ENCODE measurements at regions not wholly inside any gene's neighbourhood (a gene's known extent, or its start where the extent isn't known, plus 50 kb on each side); places are given as distances from the start of the nearest gene placed in this dataset.

DNA sequence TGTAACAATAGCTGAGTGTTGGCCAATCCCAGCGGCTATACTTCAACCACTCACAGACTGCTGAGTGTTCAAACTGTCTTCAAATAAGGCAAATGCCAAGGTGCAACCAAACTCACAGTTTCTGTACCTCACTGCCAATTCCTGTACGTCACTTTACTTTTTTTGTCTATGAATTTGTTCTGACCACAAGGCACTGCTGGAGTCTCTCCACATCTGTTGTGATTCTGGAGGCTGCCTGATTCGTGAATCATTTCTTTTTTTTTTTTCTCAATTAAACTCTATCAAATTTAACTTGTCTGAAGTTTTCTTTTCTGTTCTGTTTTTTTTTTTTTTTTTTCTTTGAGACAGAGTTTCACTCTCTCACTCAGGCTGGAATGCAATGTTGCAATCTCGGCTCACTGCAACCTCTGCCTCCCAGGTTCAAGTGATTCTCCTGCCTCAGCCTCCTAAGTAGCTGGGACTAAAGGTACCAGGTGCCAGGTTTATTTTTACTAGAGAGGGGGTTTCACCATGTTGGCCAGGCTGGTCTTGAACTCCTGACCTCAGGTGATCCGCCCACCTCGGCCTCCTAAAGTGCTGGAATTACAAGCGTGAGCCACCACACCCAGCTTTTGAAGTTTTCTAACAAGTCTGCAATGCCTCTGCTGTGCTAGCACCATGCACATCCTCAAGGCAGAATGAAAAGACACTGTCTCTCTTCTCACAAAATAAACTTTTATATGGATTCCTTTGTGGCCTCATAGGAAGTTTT lies 401.7 kb downstream of the IRS2 start:
- Histone ChIP-seq H3K4me1 (no peaks in the 10 kb centered on the region), H3K36me3 (no peaks in the 10 kb centered on the region), H3K4me3 (no peak overlapping the region), H3K27ac (no peak overlapping the region), H3K27me3 (no peaks in the 10 kb centered on the region), H3K9me3 (no peaks in the 10 kb centered on the region)
- intact Hi-C loops (cut with DNase I; ENCODE audit: low total_unique reads) = no loop called here
- TF ChIP-seq POLR2A (IDR thresholded peaks at IDR 0.05) = no peak
- TF ChIP-seq, protein P1, sequence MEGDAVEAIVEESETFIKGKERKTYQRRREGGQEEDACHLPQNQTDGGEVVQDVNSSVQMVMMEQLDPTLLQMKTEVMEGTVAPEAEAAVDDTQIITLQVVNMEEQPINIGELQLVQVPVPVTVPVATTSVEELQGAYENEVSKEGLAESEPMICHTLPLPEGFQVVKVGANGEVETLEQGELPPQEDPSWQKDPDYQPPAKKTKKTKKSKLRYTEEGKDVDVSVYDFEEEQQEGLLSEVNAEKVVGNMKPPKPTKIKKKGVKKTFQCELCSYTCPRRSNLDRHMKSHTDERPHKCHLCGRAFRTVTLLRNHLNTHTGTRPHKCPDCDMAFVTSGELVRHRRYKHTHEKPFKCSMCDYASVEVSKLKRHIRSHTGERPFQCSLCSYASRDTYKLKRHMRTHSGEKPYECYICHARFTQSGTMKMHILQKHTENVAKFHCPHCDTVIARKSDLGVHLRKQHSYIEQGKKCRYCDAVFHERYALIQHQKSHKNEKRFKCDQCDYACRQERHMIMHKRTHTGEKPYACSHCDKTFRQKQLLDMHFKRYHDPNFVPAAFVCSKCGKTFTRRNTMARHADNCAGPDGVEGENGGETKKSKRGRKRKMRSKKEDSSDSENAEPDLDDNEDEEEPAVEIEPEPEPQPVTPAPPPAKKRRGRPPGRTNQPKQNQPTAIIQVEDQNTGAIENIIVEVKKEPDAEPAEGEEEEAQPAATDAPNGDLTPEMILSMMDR (IDR thresholded peaks at IDR 0.05) = no peak
- no peak for DNase-seq

GRCh38 chr13:109383683-109384082 lies 402.7 kb downstream of the IRS2 start:
- H3K4me1 ChIP-seq = no peaks in the 10 kb centered on the region
- no peak for DNase-seq
- no peak overlapping the region for H3K4me3 ChIP-seq
- TF ChIP-seq, protein P1 (IDR thresholded peaks at IDR 0.05) = no peak
- no peak for TF ChIP-seq POLR2A (IDR thresholded peaks at IDR 0.05)
- intact Hi-C loops (cut with DNase I; ENCODE audit: low total_unique reads) = no loop called here
- H3K27ac ChIP-seq = no peak overlapping the region
- no peaks in the 10 kb centered on the region for H3K27me3 ChIP-seq
- no peaks in the 10 kb centered on the region for H3K36me3 ChIP-seq
- no peaks in the 10 kb centered on the region for H3K9me3 ChIP-seq

DNA sequence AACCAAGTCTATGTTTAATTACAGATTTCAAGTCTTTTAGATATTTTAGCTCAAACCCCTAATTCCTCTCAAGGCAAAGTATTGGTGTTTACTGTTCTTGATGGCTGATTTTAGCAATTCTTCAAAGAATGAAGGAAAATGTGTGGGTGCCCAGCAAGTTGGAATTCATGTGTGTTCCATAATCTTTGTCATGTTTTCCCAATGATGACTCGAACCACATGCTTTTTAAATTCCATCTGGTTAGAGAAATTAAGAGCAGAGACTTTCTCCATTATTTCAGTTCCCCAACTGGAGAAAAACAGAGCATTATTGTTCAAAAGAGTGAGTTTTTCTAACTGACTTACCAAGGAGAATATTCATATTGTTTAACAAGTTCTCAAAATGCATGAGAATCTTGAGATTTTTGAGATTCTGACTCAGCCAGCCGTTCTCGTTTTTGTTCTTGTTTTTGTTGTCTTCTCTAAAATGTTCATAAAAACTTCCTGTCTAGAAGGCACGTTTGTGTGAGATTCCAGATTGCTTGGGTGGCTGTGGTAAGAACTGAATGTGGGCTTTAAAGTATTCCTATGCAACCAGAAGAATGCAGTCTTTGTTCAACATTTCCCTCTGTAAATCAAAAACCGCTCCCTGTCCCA lies 404.7 kb downstream of the IRS2 start:
- intact Hi-C loops (cut with DNase I; ENCODE audit: low total_unique reads) = no loop called here
- Histone ChIP-seq H3K27ac (no peak overlapping the region), H3K4me3 (no peak overlapping the region), H3K27me3 (no peaks in the 10 kb centered on the region), H3K4me1 (no peaks in the 10 kb centered on the region), H3K36me3 (no peaks in the 10 kb centered on the region), H3K9me3 (no peaks in the 10 kb centered on the region)
- no peak for DNase-seq
- TF ChIP-seq, protein P1 (IDR thresholded peaks at IDR 0.05) = no peak
- TF ChIP-seq POLR2A (IDR thresholded peaks at IDR 0.05) = no peak

DNA sequence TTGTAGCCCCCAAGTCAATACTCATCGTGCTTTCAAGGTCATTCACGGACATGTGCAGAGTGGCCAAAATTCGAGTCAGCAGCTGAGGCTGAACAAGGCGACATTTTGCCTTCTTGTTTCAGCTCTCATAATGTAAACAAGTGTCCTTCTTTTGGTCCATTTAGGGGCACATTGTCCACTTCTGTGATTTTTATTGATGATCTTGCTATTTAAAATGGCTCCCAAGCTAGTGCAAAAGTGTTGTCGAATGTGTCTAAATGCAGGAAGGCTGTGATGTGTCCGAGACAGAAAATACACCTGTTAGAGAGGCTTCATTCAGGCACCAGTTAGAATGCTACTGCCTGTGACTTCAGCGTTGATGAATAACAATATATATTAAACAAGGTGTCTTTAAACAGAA lies 405.9 kb downstream of the IRS2 start:
- intact Hi-C loops (cut with DNase I; ENCODE audit: low total_unique reads) = no loop called here
- TF ChIP-seq, protein P1 (IDR thresholded peaks at IDR 0.05) = no peak
- no peak for TF ChIP-seq POLR2A (IDR thresholded peaks at IDR 0.05)
- Histone ChIP-seq H3K4me1 (no peaks in the 10 kb centered on the region), H3K27ac (no peak overlapping the region), H3K9me3 (no peaks in the 10 kb centered on the region), H3K4me3 (no peak overlapping the region), H3K27me3 (no peaks in the 10 kb centered on the region), H3K36me3 (no peaks in the 10 kb centered on the region)
- DNase-seq = no peak

DNA sequence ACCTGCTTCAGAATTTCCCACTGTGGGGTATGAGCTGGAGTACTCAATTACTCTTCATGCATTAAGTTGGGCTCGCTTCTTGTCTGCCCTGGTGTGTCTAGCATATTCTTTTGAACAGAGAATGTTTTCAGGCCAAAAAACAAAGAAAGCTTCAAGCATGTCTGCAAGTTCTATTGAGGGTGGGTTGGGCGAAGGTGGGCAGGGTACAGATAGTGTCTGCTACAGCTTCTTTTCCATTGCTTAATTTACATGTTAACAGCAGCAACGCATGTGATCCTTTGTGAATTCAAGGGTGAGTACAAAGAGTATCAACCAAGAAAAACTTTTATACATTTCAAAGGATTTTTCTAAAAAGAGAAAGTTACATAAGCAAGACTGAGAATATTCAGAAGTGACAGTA lies 406.5 kb downstream of the IRS2 start:
- TF ChIP-seq, protein P1 (IDR thresholded peaks at IDR 0.05) = no peak
- no peak for DNase-seq
- intact Hi-C loops (cut with DNase I; ENCODE audit: low total_unique reads) = no loop called here
- no peak overlapping the region for H3K4me3 ChIP-seq
- no peaks in the 10 kb centered on the region for H3K4me1 ChIP-seq
- no peaks in the 10 kb centered on the region for H3K9me3 ChIP-seq
- no peak overlapping the region for H3K27ac ChIP-seq
- no peaks in the 10 kb centered on the region for H3K27me3 ChIP-seq
- H3K36me3 ChIP-seq = no peaks in the 10 kb centered on the region
